ENCODE measurements at regions not wholly inside any gene's neighbourhood (a gene's known extent, or its start where the extent isn't known, plus 50 kb on each side); places are given as distances from the start of the nearest gene placed in this dataset.
"Not testable (repeated sequence)": the region's sequence is repeated elsewhere in the genome, so short reads cannot be mapped to it uniquely, and the experiment has no call there.

DNA sequence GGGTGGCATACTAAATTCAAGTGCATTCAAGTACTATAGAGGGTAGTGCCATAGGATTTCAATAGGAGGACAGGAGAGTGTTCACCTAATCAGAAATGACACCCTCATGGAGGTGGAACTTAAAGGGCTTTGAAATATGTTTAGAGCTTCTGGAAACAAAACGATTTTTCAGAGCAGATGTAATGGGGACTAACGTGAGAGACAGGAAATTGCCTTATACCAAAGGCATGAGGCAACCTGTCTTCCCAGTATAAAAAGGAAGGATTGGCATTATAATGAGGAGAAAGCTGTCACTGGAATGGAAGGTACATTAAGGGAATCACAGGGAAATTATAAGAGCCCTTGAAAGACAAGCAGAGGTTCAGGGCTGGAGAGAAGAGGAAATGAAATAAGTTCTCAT, 116.3 kb upstream of the PNPLA4 start:
- Histone ChIP-seq H3K4me1 (ENCODE audit: insufficient read depth, insufficient read length) (no peaks in the 10 kb centered on the region), H3K27me3 (ENCODE audit: insufficient read depth, insufficient read length) (no peaks in the 10 kb centered on the region), H3K4me3 (ENCODE audit: insufficient read length, low read depth) (no peak overlapping the region), H3K9me3 (ENCODE audit: insufficient read depth, low read length) (no peaks in the 10 kb centered on the region), H3K9ac (ENCODE audit: insufficient read length, low read depth) (no peak overlapping the region), H3K36me3 (ENCODE audit: insufficient read depth, insufficient read length, low read length) (no peaks in the 10 kb centered on the region)
- TF ChIP-seq SUZ12 (IDR thresholded peaks at IDR 0.05; ENCODE audit: extremely low read depth, insufficient read depth, insufficient read length) (no peak), ZNF274 (IDR thresholded peaks at IDR 0.05; ENCODE audit: low read depth, low read length) (no peak), YY1 (IDR thresholded peaks at IDR 0.05; ENCODE audit: insufficient read depth, insufficient read length) (no peak)
- no peak for DNase-seq (ENCODE audit: low read depth, low spot score)

DNA sequence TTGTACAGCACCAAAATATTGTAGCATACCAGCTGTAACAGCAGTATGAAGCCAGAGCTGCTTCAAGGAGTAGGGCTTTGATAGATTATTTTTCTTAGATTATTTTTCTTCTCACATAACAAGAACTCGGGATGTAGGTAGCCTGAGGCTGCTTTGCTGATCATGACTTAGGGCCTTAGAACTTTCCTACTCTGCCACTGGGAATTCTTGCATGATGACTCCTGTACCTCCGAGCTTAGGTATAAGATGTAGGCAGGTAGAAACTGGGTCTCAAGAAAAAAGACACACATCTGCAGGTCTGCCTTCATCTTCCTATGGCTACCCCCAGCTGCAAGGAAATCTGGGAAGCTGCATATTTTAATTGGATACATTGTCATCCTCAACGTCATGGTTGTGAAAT, 115.9 kb upstream of the PNPLA4 start:
- Histone ChIP-seq H3K27me3 (ENCODE audit: insufficient read depth, insufficient read length) (no peaks in the 10 kb centered on the region), H3K9me3 (ENCODE audit: insufficient read depth, low read length) (no peaks in the 10 kb centered on the region), H3K4me1 (ENCODE audit: insufficient read depth, insufficient read length) (no peaks in the 10 kb centered on the region), H3K4me3 (ENCODE audit: insufficient read length, low read depth) (no peak overlapping the region), H3K9ac (ENCODE audit: insufficient read length, low read depth) (no peak overlapping the region), H3K36me3 (ENCODE audit: insufficient read depth, insufficient read length, low read length) (no peaks in the 10 kb centered on the region)
- no peak for DNase-seq (ENCODE audit: low read depth, low spot score)
- no peak for TF ChIP-seq ZNF274 (IDR thresholded peaks at IDR 0.05; ENCODE audit: low read depth, low read length)
- TF ChIP-seq SUZ12 (IDR thresholded peaks at IDR 0.05; ENCODE audit: extremely low read depth, insufficient read depth, insufficient read length) = no peak
- TF ChIP-seq YY1 (IDR thresholded peaks at IDR 0.05; ENCODE audit: insufficient read depth, insufficient read length) = no peak

- TF ChIP-seq YY1 (IDR thresholded peaks at IDR 0.05; ENCODE audit: insufficient read depth, insufficient read length) (no peak), ZNF274 (IDR thresholded peaks at IDR 0.05; ENCODE audit: low read depth, low read length) (no peak), SUZ12 (IDR thresholded peaks at IDR 0.05; ENCODE audit: extremely low read depth, insufficient read depth, insufficient read length) (no peak)
- Histone ChIP-seq H3K9ac (ENCODE audit: insufficient read length, low read depth) (no peak overlapping the region), H3K27me3 (ENCODE audit: insufficient read depth, insufficient read length) (no peaks in the 10 kb centered on the region), H3K36me3 (ENCODE audit: insufficient read depth, insufficient read length, low read length) (no peaks in the 10 kb centered on the region), H3K4me3 (ENCODE audit: insufficient read length, low read depth) (no peak overlapping the region), H3K9me3 (ENCODE audit: insufficient read depth, low read length) (no peaks in the 10 kb centered on the region), H3K4me1 (ENCODE audit: insufficient read depth, insufficient read length) (no peaks in the 10 kb centered on the region)
- DNase-seq (ENCODE audit: low read depth, low spot score) = no peak
These were observed 115.1 kb upstream of the PNPLA4 start for GRCh38 chrX:8042304-8042703.

DNA sequence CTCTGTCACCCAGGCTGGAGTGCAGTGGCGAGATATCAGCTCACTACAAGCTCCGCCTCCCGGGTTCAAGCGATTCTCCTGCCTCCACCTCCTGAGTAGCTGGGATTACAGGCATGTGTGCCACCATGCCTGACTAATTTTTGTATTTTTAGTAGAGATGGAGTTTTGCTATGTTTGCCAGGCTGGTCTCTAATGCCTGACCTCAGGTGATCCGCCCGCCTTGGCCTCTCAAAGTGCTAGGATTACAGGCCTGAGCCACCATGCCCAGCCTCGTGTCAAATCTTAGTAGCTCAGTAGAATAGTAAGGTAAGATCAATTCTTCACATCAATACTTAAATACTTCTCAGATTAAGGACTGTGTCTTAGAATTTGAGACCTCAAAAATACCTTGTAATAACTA, 112.5 kb upstream of the PNPLA4 start:
- not testable (repeated sequence) for DNase-seq (ENCODE audit: low read depth, low spot score); H3K4me1 ChIP-seq (ENCODE audit: insufficient read depth, insufficient read length); H3K4me3 ChIP-seq (ENCODE audit: insufficient read length, low read depth); H3K36me3 ChIP-seq (ENCODE audit: insufficient read depth, insufficient read length, low read length); H3K9ac ChIP-seq (ENCODE audit: insufficient read length, low read depth); H3K27me3 ChIP-seq (ENCODE audit: insufficient read depth, insufficient read length); H3K9me3 ChIP-seq (ENCODE audit: insufficient read depth, low read length)

DNA sequence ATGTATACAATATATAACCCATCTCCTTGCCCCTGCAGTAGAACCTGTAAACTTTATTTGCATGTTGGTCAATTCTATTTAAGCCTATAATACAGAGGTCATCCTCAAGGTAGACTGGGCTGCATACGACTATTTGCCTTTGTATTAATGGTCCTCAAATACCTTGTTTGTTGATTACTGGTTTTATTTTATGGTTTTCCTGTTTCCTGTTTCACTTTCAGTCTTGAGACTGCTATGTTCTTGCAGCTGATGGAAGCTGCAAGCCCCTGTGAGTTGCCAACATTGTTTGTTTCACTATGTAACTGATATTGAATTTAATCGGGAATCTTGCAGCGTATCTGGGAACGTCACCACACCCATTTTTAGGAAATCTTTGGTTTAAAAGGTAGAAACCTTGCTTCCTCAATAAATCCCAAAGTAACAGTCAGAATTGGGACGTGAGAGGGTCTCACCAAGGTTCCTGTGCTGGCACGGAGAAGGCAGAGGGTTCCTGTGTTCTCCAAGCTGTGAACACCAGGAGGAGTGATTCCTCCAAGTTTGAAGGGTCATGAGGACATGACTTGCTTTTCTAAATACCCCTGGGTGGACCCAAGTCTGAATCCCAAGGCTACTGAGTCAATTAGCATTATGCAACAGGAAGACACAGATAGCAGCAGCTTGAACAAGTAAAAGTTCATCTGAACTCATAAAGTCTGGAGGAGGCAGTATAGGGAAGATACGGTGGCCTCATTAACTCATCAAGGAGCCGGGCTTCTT, 110.6 kb upstream of the PNPLA4 start:
- Histone ChIP-seq H3K9me3 (ENCODE audit: insufficient read depth, low read length) (no peaks in the 10 kb centered on the region), H3K27me3 (ENCODE audit: insufficient read depth, insufficient read length) (no peaks in the 10 kb centered on the region), H3K36me3 (ENCODE audit: insufficient read depth, insufficient read length, low read length) (no peaks in the 10 kb centered on the region), H3K4me1 (ENCODE audit: insufficient read depth, insufficient read length) (no peaks in the 10 kb centered on the region), H3K9ac (ENCODE audit: insufficient read length, low read depth) (no peak overlapping the region), H3K4me3 (ENCODE audit: insufficient read length, low read depth) (no peak overlapping the region)
- DNase-seq (ENCODE audit: low read depth, low spot score) = no peak
- TF ChIP-seq SUZ12 (IDR thresholded peaks at IDR 0.05; ENCODE audit: extremely low read depth, insufficient read depth, insufficient read length) (no peak), ZNF274 (IDR thresholded peaks at IDR 0.05; ENCODE audit: low read depth, low read length) (no peak), YY1 (IDR thresholded peaks at IDR 0.05; ENCODE audit: insufficient read depth, insufficient read length) (no peak)

GRCh38 chrX:8036914-8037313, 109.7 kb upstream of the PNPLA4 start:
- no peak for DNase-seq (ENCODE audit: low read depth, low spot score)
- no peak overlapping the region for H3K4me3 ChIP-seq (ENCODE audit: insufficient read length, low read depth)

DNA sequence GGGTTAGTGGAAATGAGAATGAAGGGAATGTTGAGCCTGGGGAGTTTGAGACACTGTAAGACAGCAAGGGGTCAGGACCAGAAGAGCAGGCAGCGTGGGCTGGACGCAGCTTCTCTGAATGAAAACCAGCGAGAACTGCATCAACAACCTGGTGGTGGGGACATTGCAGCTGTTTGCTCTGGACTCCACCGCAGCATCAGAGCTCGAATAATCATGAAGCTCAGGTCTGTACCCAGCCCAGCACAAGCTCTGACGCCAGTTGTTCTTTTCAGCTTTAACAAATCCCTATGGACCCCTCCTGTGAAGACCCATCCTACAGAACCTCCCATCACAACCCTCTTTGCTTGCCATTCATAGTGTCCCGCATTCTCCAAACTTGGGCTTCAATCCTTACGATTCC, 106.8 kb upstream of the PNPLA4 start:
- H3K9me3 ChIP-seq (ENCODE audit: insufficient read depth, low read length) = no peaks in the 10 kb centered on the region
- H3K4me3 ChIP-seq (ENCODE audit: insufficient read length, low read depth) = no peak overlapping the region

More at GRCh38 chrX:8036914-8037313, 109.7 kb upstream of the PNPLA4 start:
- H3K36me3 ChIP-seq (ENCODE audit: insufficient read depth, insufficient read length, low read length) = no peaks in the 10 kb centered on the region
- no peak overlapping the region for H3K9ac ChIP-seq (ENCODE audit: insufficient read length, low read depth)
- no peaks in the 10 kb centered on the region for H3K27me3 ChIP-seq (ENCODE audit: insufficient read depth, insufficient read length)
- H3K9me3 ChIP-seq (ENCODE audit: insufficient read depth, low read length) = no peaks in the 10 kb centered on the region
- TF ChIP-seq ZNF274 (IDR thresholded peaks at IDR 0.05; ENCODE audit: low read depth, low read length) = no peak
- no peak for TF ChIP-seq SUZ12 (IDR thresholded peaks at IDR 0.05; ENCODE audit: extremely low read depth, insufficient read depth, insufficient read length)
- no peak for TF ChIP-seq YY1 (IDR thresholded peaks at IDR 0.05; ENCODE audit: insufficient read depth, insufficient read length)
- H3K4me1 ChIP-seq (ENCODE audit: insufficient read depth, insufficient read length) = no peaks in the 10 kb centered on the region

More for the DNA sequence above, 106.8 kb upstream of the PNPLA4 start:
- DNase-seq (ENCODE audit: low read depth, low spot score) = peak; percentile 50
- H3K27me3 ChIP-seq (ENCODE audit: insufficient read depth, insufficient read length) = no peaks in the 10 kb centered on the region
- no peak for TF ChIP-seq YY1 (IDR thresholded peaks at IDR 0.05; ENCODE audit: insufficient read depth, insufficient read length)
- no peak for TF ChIP-seq ZNF274 (IDR thresholded peaks at IDR 0.05; ENCODE audit: low read depth, low read length)
- TF ChIP-seq SUZ12 (IDR thresholded peaks at IDR 0.05; ENCODE audit: extremely low read depth, insufficient read depth, insufficient read length) = no peak
- no peak overlapping the region for H3K9ac ChIP-seq (ENCODE audit: insufficient read length, low read depth)
- no peaks in the 10 kb centered on the region for H3K4me1 ChIP-seq (ENCODE audit: insufficient read depth, insufficient read length)
- H3K36me3 ChIP-seq (ENCODE audit: insufficient read depth, insufficient read length, low read length) = no peaks in the 10 kb centered on the region
